WTC11 (cell line): ENCODE measurements at regions not wholly inside any gene's neighbourhood (a gene's known extent, or its start where the extent isn't known, plus 50 kb on each side); places are given as distances from the start of the nearest gene placed in this dataset.

ENCODE experiments used
- ATAC-seq: fragments of 200-7000 bp; cut with Tn5 transposase; 2 replicates; pipeline ENCODE4 v1.10.0; 2021; ENCODE audit warnings: mild to moderate bottlenecking, moderate library complexity
- CTCF ChIA-PET: fragments of 300-600 bp; sonication (Branson Sonifier 250); formaldehyde crosslinking; loops from one replicate; lab custom pipeline; 2021; ENCODE audit warnings: antibody characterized with exemption; lab: Charles Lee
- POLR2A ChIA-PET: fragments of 350-600 bp; sonication (Branson Sonifier 250); formaldehyde crosslinking; loops from one replicate; lab custom pipeline; 2021; ENCODE audit warnings: antibody characterized with exemption; lab: Charles Lee
- DNase-seq: peaks from one replicate; pipeline ENCODE4 v3.0.0; 2021; ENCODE audit warnings: low spot score
- H3K27ac Mint-ChIP-seq: 2 replicates; pipeline ENCODE4 v1.8.0; 2021; ENCODE audit warnings: mixed read lengths
- H3K27me3 Mint-ChIP-seq: 2 replicates; pipeline ENCODE4 v1.8.0; 2021; ENCODE audit warnings: low read depth, mild to moderate bottlenecking, moderate library complexity, mixed read lengths
- H3K36me3 Mint-ChIP-seq: 2 replicates; pipeline ENCODE4 v1.8.0; 2021; ENCODE audit warnings: mixed read lengths
- H3K4me1 Mint-ChIP-seq: 2 replicates; pipeline ENCODE4 v1.8.0; 2022; ENCODE audit warnings: mixed read lengths
- H3K4me3 Mint-ChIP-seq: 2 replicates; pipeline ENCODE4 v1.8.0; 2021; ENCODE audit warnings: mild to moderate bottlenecking, moderate library complexity, mixed read lengths
- H3K9me3 Mint-ChIP-seq: 2 replicates; pipeline ENCODE4 v1.8.0; 2021; ENCODE audit warnings: mixed read lengths
- ELF4 ChIP-seq: sonication (generic); formaldehyde crosslinking; IDR thresholded peaks from 2 replicates; pipeline ENCODE4 v1.8.1; 2022; ENCODE audit warnings: low read depth, mild to moderate bottlenecking, moderate library complexity, missing genetic modification reagents
- ERG ChIP-seq: fragments of 250-450 bp; sonication (Bioruptor Pico); IDR thresholded peaks from 2 replicates; pipeline ENCODE4 v1.8.0; 2021; ENCODE audit warnings: mild to moderate bottlenecking
- FOXK1 ChIP-seq: sonication (generic); formaldehyde crosslinking; IDR thresholded peaks from 2 replicates; pipeline ENCODE4 v1.8.0; 2022; ENCODE audit warnings: mild to moderate bottlenecking, moderate library complexity, missing genetic modification reagents
- GRHL2 ChIP-seq: fragments of 250-450 bp; sonication (Bioruptor Pico); IDR thresholded peaks from 2 replicates; pipeline ENCODE4 v1.8.0; 2022; ENCODE audit warnings: mild to moderate bottlenecking, moderate library complexity; ENCODE audit not compliant: insufficient replicate concordance, severe bottlenecking
- GTF2I ChIP-seq: fragments of 250-450 bp; sonication (Bioruptor Pico); conservative IDR thresholded peaks from 2 replicates; pipeline ENCODE4 v1.4.0; 2021; ENCODE audit warnings: mild to moderate bottlenecking
- HMGA2 ChIP-seq: fragments of 250-450 bp; sonication (Bioruptor Pico); IDR thresholded peaks from 2 replicates; pipeline ENCODE4 v1.4.0; 2021; ENCODE audit warnings: mild to moderate bottlenecking, moderate library complexity
- MYBL2 ChIP-seq: sonication (generic); formaldehyde crosslinking; IDR thresholded peaks from 2 replicates; pipeline ENCODE4 v1.8.1; 2023; ENCODE audit warnings: mild to moderate bottlenecking, moderate library complexity, missing genetic modification reagents
- NFATC4 ChIP-seq: fragments of 250-450 bp; sonication (Bioruptor Pico); IDR thresholded peaks from 2 replicates; pipeline ENCODE4 v1.9.0; 2021; ENCODE audit warnings: mild to moderate bottlenecking
- NFE2L1 ChIP-seq: sonication (generic); formaldehyde crosslinking; IDR thresholded peaks from 2 replicates; pipeline ENCODE4 v1.8.1; 2023; ENCODE audit warnings: missing genetic modification reagents
- PREB ChIP-seq: sonication (generic); formaldehyde crosslinking; IDR thresholded peaks from 2 replicates; pipeline ENCODE4 v1.8.1; 2022; ENCODE audit warnings: mild to moderate bottlenecking, missing genetic modification reagents, moderate library complexity, borderline replicate concordance
- PRRX2 ChIP-seq: fragments of 250-450 bp; sonication (Bioruptor Pico); IDR thresholded peaks from 2 replicates; pipeline ENCODE4 v1.8.0; 2021; ENCODE audit warnings: mild to moderate bottlenecking
- RELA ChIP-seq: sonication (generic); formaldehyde crosslinking; IDR thresholded peaks from 2 replicates; pipeline ENCODE4 v1.8.1; 2022; ENCODE audit warnings: missing genetic modification reagents, mild to moderate bottlenecking, borderline replicate concordance
- STAT6 ChIP-seq: sonication (generic); formaldehyde crosslinking; conservative IDR thresholded peaks from 2 replicates; pipeline ENCODE4 v1.8.1; 2023; ENCODE audit warnings: mild to moderate bottlenecking, low read depth, missing genetic modification reagents, moderate library complexity
- ZNF423 ChIP-seq: fragments of 250-450 bp; sonication (Bioruptor Pico); IDR thresholded peaks from 2 replicates; pipeline ENCODE4 v2.1.2; 2022; ENCODE audit warnings: mild to moderate bottlenecking, moderate library complexity
- ZNF425 ChIP-seq: fragments of 250-450 bp; sonication (Bioruptor Pico); conservative IDR thresholded peaks from 2 replicates; pipeline ENCODE4 v1.9.0; 2021; ENCODE audit warnings: mild to moderate bottlenecking
- ZNF671 ChIP-seq: fragments of 250-450 bp; sonication (Bioruptor Pico); IDR thresholded peaks from 2 replicates; pipeline ENCODE4 v1.8.0; 2021; ENCODE audit warnings: mild to moderate bottlenecking
- TF ChIP-seq, protein P1 (sequence below): sonication (generic); formaldehyde crosslinking; IDR thresholded peaks from 2 replicates; pipeline ENCODE4 v1.8.0; 2022; ENCODE audit warnings: missing genetic modification reagents
- TF ChIP-seq, protein P2 (sequence below): fragments of 250-450 bp; sonication (Bioruptor Pico); IDR thresholded peaks from 2 replicates; pipeline ENCODE4 v2.1.2; 2022; ENCODE audit warnings: mild to moderate bottlenecking, moderate library complexity
- TF ChIP-seq, protein P3 (sequence below): sonication (generic); formaldehyde crosslinking; IDR thresholded peaks from 2 replicates; pipeline ENCODE4 v1.8.0; 2022; ENCODE audit warnings: mild to moderate bottlenecking, missing genetic modification reagents
- TF ChIP-seq, protein P4 (sequence below): sonication (generic); formaldehyde crosslinking; IDR thresholded peaks from 2 replicates; pipeline ENCODE4 v1.8.1; 2023; ENCODE audit warnings: mild to moderate bottlenecking, missing genetic modification reagents, moderate library complexity

DNA sequence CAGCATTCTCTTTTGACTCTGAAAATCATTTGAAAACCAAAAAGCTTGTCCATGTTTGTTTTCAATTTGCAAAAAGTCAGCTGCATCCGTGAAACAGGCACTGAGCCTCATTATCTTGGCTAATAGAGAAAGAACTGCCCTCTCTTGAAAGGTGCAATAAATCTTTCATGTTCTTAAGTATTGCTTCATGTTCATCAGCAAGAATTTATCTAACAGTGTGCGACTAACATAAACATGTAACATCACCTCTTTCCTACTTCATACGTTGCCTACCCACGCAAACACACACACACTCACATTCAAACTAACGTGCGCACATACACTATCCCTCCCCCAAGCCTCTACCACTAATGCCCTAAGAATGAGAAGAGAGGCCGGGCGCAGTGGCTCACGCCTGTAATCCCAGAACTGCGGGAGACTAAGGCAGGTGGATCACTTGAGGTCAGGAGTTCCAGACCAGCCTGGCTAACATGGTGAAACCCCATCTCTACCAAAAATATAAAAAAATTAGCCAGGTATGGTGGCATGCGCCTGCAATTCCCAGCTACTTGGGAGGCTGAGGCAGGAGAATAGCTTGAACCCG, 629.7 kb upstream of the ZNF608 start:
- TF ChIP-seq, protein P1, sequence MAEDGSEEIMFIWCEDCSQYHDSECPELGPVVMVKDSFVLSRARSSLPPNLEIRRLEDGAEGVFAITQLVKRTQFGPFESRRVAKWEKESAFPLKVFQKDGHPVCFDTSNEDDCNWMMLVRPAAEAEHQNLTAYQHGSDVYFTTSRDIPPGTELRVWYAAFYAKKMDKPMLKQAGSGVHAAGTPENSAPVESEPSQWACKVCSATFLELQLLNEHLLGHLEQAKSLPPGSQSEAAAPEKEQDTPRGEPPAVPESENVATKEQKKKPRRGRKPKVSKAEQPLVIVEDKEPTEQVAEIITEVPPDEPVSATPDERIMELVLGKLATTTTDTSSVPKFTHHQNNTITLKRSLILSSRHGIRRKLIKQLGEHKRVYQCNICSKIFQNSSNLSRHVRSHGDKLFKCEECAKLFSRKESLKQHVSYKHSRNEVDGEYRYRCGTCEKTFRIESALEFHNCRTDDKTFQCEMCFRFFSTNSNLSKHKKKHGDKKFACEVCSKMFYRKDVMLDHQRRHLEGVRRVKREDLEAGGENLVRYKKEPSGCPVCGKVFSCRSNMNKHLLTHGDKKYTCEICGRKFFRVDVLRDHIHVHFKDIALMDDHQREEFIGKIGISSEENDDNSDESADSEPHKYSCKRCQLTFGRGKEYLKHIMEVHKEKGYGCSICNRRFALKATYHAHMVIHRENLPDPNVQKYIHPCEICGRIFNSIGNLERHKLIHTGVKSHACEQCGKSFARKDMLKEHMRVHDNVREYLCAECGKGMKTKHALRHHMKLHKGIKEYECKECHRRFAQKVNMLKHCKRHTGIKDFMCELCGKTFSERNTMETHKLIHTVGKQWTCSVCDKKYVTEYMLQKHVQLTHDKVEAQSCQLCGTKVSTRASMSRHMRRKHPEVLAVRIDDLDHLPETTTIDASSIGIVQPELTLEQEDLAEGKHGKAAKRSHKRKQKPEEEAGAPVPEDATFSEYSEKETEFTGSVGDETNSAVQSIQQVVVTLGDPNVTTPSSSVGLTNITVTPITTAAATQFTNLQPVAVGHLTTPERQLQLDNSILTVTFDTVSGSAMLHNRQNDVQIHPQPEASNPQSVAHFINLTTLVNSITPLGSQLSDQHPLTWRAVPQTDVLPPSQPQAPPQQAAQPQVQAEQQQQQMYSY (CRISPR knock-in tag) = no peak
- TF ChIP-seq PRRX2 (CRISPR knock-in tag) = no peak
- TF ChIP-seq, protein P2, sequence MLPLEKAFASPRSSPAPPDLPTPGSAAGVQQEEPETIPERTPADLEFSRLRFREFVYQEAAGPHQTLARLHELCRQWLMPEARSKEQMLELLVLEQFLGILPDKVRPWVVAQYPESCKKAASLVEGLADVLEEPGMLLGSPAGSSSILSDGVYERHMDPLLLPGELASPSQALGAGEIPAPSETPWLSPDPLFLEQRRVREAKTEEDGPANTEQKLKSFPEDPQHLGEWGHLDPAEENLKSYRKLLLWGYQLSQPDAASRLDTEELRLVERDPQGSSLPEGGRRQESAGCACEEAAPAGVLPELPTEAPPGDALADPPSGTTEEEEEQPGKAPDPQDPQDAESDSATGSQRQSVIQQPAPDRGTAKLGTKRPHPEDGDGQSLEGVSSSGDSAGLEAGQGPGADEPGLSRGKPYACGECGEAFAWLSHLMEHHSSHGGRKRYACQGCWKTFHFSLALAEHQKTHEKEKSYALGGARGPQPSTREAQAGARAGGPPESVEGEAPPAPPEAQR (CRISPR knock-in tag) = no peak
- TF ChIP-seq NFATC4 (CRISPR knock-in tag) = no peak
- no peak for TF ChIP-seq RELA (CRISPR knock-in tag)
- TF ChIP-seq STAT6 (CRISPR knock-in tag) = no peak
- no peak for TF ChIP-seq GRHL2 (CRISPR knock-in tag)
- TF ChIP-seq, protein P3, sequence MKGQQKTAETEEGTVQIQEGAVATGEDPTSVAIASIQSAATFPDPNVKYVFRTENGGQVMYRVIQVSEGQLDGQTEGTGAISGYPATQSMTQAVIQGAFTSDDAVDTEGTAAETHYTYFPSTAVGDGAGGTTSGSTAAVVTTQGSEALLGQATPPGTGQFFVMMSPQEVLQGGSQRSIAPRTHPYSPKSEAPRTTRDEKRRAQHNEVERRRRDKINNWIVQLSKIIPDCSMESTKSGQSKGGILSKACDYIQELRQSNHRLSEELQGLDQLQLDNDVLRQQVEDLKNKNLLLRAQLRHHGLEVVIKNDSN = no peak
- TF ChIP-seq PREB (CRISPR knock-in tag) = no peak
- no peak for TF ChIP-seq ZNF423
- no peak for TF ChIP-seq ZNF425 (CRISPR knock-in tag)
- TF ChIP-seq HMGA2 (CRISPR knock-in tag) = no peak
- TF ChIP-seq NFE2L1 = no peak
- TF ChIP-seq ELF4 (CRISPR knock-in tag) = no peak
- no peak for TF ChIP-seq ERG (CRISPR knock-in tag)
- TF ChIP-seq, protein P4, sequence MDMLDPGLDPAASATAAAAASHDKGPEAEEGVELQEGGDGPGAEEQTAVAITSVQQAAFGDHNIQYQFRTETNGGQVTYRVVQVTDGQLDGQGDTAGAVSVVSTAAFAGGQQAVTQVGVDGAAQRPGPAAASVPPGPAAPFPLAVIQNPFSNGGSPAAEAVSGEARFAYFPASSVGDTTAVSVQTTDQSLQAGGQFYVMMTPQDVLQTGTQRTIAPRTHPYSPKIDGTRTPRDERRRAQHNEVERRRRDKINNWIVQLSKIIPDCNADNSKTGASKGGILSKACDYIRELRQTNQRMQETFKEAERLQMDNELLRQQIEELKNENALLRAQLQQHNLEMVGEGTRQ (CRISPR knock-in tag) = no peak
- TF ChIP-seq FOXK1 = no peak
- TF ChIP-seq MYBL2 (CRISPR knock-in tag) = no peak
- no peak for TF ChIP-seq ZNF671 (CRISPR knock-in tag)
- TF ChIP-seq GTF2I (CRISPR knock-in tag) = no peak
- peaks cover under 1% of the 10 kb centered on the region for H3K9me3 Mint-ChIP-seq
- peak overlapping the region; percentile 31 for H3K27ac Mint-ChIP-seq
- ChIA-PET CTCF (no interaction called here), POLR2A (no interaction called here)
- peaks cover 54% of the 10 kb centered on the region for H3K4me1 Mint-ChIP-seq
- DNase-seq (no peak), ATAC-seq (no peak)
- H3K27me3 Mint-ChIP-seq = no peaks in the 10 kb centered on the region
- H3K36me3 Mint-ChIP-seq = no peaks in the 10 kb centered on the region; the same call in 1 of the 2 replicates
- H3K4me3 Mint-ChIP-seq = no peak overlapping the region
